Inflammatory macrophage (primary cell): ENCODE measurements at regions not wholly inside any gene's neighbourhood (a gene's known extent, or its start where the extent isn't known, plus 50 kb on each side); places are given as distances from the start of the nearest gene placed in this dataset.
A peak's percentile ranks its signal among the peaks of the same experiment; 100 is the strongest.
"Not testable (repeated sequence)": the region's sequence is repeated elsewhere in the genome, so short reads cannot be mapped to it uniquely, and the experiment has no call there.

Experiments used
- DNase-seq, 2 donors: peaks; one replicate each; pipeline ENCODE4 v3.0.0-alpha.2; 2020 to 2022

DNA sequence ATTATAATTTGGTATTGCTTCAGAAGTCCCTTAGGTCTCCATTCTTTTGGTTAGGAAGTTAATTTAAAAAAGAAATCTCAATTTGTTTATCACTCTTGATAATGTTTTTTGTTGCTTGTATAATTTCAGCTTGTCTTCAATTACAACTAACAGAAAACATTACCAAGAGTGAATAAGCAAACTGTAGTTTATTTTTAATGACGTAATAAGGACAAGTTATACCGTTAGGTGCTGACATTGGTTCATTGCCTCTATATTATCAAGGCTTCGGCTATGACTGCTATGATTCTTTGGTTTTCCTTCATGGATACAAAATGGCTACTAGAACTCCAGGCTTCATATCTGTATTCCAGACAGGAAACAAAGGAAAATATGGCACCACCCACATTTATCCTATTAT is 220.6 kb downstream of the PTGER3 start:
- no peak for DNase-seq

DNA sequence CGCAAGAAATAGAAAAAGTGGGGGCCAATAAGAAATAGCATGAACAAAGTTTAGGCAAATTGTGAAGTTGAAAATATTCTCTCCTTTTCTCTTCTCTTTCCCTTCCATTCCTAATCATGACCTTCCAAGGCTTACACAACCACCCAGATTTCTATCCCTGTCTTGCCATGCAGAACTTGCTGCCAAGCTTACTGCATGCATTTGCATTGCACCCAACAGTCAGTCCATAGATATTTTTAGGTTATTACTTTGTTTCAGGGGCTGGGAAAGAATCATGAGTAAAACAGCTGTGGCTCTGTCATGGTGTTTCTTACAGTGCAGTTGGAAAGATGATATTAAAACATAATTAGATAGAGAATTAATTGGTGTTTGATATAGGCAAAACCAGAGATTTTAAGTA is 219.4 kb downstream of the PTGER3 start:
- no peak for DNase-seq

DNA sequence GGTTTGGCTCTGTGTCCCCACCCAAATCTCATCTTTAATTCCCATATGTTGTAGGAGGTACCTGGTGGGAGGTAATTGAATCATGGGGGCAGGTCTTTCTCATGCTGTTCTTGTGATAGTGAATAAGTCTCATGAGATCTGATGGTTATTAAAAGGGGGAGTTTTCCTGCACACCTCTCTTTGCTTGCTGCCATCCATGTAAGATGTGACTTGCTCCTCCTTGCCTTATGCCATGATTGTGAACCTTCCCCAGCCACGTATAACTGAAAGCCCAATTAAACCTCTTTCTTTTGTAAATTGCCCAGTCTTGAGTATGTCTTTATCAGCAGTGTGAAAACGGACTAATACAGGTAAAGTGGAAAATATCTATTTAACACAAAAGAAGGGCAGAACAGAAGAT is 213.3 kb downstream of the PTGER3 start:
- not testable (repeated sequence) for DNase-seq

DNA sequence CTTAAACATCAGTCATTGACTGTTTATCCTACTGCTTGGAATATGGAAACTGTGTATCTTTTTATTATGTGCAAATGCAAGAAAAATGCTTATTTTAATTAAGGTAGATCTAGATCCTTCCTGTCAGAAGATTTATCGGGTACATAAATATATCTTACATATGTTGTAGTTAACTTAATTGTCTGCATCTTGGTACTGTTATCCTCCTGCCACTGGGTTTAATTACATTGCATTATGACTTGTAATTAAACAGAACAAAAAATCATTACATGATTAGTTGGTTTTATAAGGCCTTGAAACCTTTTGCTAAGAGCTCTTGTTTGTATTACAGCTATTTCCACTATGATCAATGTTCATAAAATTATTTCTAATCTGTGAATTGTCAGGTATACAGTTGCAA is 211.2 kb downstream of the PTGER3 start:
- no peak for DNase-seq

DNA sequence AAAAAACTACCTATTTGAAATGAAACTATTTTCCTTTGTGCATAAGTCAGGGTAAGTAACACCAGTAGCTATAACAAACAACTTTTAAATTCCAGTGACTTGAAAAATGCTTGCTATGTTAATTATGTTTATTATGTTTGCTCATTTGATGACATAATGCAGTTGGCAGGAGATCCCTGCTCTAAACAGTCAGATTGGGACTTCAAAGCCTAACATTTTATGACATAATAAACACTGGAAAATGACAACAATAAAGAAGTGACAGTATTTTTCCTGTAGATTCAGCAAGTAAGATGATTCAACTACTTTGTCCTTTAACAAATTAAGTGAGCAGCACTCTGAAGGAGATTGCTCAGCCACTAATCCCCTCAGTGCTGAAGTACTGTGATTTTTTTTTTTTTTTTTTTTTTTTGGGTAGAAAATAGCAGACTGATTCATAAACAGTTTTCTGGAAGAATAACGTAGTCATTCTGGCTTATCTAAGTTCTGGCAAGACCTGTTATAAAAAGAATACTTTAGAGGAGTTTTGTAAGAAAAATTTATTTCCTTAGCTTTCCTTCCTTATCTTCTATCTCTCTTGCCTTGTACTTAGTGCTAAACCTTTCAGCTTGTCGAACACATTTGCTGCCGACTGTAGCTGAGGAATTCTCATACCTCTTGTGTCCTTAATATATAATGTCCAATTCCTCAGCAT is 207.2 kb downstream of the PTGER3 start:
- DNase-seq: no peak

DNA sequence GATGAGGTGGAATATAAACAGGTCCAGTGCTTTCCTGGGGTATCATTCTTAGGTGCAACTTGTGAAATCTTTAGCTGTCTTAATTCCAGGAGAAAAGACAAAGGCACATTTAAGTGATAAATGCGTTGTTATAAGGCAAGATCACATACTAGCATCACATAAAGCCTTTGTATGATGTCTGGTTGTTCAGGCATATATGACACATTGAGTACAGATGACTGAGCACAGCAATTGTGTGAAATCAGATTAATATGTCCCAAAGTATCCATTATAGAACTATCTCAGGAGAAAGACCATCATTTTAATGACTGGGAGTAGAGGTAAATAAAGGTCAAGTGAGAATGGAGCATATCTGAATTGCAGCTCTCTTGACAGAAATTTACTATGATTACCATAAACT is 205.1 kb downstream of the PTGER3 start:
- DNase-seq: no peak

DNA sequence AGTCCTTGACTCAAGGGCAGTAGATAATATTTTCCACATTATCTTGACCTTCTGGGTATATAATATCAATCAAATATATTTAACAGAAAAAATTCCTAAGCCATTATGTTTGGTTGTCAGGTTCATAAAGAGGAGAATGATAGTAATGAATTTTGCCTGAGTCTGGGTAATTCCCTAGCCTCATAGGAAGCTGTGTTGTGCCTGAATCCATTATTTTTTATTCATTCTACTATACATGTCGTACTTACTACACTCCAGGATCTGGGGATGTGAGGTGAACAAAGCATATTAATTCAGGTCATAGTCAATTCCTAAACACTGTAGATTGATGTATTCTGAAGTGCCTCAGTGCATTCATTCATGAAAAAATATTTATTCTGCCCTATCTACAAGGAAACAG is 204.2 kb downstream of the PTGER3 start:
- no peak for DNase-seq

DNA sequence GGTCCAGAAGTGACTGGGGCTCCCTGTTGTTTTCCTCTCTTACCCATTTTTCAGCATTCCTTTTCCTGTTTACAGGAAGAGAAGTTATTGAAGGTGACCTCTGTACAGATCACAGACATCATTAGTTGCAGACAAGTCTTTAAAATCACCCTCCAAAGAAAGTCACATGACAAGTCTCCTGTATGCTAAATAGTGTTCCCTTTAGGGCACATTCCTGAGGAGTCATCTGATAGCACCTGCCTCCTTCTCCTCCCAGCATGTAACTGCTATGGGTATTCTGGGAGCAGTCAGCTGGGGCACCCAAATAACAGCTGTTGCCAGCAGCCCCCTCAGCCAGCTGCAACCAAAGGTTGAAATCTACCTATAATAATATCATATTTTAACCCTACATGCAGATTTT is 200.6 kb downstream of the PTGER3 start:
- no peak for DNase-seq

DNA sequence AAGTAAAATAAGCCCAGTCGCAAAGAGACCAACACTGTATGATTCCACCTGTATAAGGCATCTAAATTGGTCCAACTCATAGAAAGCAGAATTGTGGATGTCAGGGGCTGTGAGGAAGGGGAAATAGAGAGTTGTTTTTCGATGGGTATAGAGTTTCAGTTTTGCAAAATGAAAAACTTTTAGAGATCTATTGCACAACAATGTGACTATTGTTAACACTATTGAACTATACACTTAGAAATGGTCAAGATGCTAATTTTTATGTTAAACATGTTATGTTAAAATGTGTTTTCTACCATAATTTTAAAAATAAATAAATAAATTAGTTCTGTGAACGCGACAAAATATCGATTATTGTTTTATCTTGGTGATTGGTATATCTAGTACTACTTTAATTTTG is 192.4 kb downstream of the PTGER3 start:
- DNase-seq: no peak

DNA sequence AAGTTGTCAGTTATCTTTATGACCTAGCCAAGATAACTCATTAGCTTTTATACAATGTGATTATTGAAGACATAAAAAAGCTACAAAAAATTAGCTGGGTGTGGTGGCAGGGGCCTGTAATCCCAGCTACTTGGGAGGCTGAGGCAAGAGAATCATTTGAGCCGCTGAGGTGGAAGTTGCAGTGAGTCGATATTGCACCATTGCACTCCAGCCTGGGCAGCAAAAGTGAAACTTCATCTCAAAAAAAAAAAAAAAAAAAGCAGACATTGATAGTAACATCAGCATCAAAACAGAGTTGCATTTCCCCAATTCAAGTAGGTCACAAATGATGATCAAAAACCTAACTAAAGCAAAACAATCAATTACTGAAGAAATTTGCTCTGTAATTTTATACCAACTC is 191.4 kb downstream of the PTGER3 start:
- peak; percentile 30 to 37 for DNase-seq

DNA sequence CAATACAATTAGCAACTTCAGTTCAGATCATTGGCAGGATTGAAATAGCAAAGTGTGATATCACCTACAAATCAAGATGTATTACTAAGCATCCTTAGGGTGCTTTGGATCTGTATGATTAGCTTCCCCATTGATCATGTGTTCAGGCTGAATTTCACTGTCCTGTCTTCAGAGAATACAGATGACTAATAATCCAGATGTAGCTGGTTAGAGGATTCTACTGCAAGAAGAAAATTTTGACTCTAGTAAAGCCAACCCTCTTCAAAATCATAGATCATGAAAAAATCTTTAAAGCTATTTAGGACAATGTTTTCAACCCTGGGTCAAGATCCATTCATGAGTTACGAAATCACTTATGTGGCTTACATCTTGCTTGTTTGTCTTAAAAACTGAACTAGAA is 184.4 kb downstream of the PTGER3 start:
- no peak for DNase-seq

DNA sequence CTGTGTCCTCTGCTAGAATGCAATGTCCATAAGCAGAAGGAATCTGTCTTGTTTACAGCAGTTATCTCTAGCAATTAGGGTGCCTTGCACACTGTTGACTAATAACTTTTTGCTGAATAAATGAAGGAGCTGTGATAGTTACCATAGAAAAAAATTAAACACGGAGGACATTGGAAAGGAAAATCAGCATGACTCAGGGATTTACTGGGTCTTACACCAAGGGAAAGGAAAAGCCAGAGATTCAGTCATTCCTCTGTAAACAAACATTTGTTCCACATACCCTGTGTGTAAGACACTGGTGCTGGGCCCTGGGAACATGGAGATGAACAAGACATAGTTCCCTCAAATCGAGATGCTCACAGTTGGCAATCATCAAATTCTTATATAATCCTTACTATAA is 183.3 kb downstream of the PTGER3 start:
- no peak for DNase-seq

DNA sequence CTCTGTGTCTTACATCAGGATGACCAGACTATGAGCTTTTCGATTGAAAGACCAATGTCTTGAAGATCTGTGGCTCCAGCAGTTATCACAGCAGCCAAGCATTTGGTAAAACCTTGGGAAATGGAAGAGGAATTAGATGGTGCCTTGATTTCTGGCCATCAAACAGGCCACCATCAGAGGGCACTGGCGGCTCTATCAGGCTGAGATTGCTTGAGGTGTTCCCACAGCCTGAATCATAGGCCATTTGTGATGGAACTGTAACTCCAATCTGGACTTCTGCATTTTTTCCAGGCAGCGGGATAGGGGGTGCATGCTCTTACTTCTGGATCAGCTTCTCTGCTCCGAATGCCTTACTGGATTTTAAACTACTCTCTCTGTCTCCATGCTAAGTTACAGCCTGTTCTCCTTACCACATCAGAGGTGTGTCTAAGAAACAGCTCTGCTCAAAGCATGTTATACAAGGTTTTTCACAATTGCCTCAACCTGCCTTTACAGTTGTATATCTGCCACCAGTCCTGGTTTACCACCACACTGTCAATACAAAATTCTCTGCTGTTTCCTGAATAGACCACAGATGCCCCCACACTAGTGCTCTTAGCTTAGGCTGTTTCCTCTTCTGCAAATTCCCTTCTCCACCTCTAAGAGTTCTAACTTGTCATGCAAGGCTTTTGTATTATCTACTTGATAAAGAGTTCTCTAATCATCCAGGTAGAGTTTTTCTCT is 180.9 kb downstream of the PTGER3 start:
- DNase-seq: peak; percentile 31 to 50

DNA sequence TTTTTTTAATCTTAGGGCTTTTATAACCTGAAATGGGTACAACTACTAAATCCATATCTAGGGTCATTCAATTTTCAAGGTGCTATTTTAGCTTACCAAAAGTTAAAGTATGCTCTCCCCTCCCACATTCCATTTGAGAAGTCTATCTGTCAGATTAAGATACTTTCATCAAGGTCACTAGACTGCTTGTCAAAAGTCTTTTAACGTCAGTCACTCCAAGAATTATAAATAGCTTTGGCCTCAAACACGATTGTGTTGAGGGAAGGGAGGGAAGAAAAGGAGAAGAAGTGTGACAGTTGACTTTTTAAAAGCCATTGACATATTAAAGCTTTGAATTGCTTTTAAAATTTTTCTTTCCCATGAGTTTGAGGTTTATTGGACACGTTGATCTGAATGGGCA is 175.8 kb downstream of the PTGER3 start:
- no peak for DNase-seq

DNA sequence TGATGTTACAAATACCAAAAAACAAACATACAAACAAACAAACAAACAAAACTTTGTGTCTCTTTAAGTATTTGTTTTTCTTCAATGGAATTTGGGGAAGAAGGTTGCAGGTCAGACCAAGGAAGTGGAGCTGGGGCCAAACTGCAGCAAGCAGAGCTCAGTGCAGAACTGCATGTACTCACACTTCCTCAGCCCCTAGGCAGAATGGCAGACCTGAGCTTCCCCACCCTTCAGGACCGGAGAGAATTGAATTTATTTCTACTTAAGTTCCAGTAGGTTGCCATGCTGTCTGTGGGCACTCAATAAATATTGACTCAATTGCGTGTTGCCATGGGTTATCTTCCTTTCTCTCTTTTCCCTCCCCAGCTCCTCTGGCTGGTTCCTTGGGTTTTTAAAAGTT is 173.6 kb downstream of the PTGER3 start:
- DNase-seq: peak; percentile 22 to 58

DNA sequence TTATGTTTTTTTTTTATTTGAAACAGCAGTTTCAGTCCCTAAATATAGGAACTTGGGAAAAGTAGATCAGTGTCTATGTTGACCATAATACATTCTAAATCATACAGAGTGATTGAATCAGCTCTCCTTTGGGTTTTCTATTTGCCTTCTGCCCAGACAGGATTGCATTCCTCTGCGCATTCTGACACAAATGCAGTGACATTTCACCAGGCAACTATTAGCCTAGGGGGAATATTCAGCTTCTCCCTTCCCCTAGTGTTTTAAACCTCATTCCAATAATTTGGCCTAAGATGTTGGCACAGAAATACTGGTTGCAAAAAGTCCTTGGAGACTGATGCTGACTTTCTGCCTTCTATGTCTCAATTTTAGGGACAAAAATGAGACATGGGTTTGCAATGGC is 172.8 kb downstream of the PTGER3 start:
- no peak for DNase-seq

DNA sequence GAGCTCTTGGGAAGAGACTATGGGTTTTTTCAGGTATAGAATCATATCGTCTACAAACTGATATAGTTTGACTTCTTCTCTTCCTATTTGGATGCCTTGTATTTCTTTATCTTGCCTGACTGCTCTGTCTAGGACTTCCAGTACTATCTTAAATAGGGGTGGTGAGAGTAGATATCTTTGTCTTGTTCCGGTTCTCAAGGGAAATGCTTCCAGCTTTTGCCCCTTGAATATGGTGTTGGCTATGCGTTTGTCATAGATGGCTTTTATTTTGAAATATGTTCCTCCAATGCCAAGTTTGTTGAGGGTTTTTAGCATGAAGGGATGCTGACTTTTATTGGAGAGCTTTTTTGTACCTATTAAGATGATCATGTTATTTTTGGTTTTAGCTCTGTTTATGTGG is 170.3 kb downstream of the PTGER3 start:
- DNase-seq: no peak

DNA sequence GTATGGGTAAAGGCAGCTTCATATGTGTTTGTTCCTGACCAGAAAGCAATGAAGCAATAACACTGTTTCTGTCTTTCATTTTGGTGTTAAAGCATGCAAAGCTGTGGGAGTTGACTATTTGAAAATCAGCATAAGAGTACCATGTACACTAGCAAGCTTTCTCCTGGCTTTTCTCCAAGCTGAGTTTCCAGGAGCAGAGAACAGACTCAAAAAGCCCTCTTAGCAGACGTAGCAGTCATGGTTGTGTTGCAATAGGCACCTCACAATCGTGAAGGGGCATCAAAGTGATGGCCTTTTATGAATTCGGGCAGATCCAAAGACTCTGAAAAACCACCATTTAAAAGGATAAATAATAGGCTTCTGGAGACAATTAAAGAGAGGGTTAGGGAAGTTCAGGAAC is 159.7 kb downstream of the PTGER3 start:
- no peak for DNase-seq

DNA sequence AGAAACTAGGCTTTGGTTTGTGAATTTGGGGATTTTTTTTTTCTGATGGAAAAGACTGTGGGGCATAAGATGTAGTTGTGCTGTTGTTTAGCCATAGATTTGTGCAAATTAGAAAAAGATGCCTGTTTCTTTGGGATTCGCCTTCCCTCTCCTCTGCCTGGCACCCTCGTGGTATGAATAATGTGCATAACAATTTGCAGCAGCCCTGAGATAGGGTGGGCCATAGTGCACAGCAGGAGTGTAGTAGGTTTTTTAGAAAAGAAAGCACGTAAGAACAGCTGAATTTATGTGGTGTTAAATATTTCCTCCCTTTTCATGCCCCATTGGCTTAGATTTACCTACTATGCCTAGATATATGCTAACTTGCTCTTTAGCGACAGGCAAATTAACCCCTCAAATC is 158.9 kb downstream of the PTGER3 start:
- DNase-seq: no peak

DNA sequence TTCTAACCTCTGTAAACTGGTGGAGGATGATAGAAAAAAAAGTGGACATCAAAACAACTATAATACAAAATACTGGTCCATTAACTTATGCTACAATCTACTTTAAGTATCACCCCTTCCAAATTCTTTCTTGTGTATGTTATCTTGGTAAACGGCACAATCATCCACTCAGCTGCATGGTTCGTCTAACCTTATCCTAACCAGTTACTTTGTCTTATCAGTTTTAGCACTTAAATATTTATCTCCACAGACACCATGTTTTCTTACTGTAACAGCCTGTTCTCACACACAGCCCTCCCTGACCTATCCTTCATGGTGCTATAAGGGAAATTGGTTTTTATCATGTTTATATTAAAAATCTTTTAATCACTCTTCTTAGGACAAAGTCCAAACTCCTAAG is 157.2 kb downstream of the PTGER3 start:
- no peak for DNase-seq

DNA sequence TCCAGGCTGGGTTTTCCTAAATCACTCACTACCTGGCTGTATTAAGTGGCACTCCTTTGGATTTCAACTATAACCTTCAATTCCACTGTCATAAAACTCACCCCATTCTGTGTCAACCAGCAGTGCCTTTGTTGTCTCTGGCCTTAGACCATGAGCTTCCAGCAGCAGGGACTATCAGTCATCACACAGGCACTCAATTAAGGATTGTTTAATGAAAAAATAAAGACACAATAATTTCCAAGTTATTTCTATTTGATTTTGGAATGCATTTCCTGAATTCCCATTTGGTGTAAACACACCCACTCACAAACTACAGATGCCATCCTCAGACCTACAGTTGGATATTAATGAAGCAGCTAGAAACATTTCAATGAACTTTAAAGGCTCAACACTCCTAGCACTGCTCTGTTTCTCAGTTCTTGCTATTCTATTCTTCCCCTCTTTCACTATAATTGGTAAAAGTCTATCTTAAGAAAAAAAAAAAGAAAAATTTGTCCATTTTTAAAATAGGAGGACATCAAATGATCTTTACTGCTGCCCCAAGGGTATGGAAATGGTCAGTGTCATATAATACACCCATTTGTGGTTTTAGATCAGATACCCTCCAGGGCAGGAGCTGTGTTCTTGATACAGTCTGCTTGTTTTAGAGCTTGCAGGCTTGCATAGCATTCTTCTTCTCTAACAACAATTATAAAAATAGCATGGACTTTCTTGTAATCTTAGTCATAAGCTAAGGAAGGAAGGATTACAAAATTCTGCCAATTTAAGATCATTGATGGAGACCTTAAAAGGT is 156.4 kb downstream of the PTGER3 start:
- no peak for DNase-seq

DNA sequence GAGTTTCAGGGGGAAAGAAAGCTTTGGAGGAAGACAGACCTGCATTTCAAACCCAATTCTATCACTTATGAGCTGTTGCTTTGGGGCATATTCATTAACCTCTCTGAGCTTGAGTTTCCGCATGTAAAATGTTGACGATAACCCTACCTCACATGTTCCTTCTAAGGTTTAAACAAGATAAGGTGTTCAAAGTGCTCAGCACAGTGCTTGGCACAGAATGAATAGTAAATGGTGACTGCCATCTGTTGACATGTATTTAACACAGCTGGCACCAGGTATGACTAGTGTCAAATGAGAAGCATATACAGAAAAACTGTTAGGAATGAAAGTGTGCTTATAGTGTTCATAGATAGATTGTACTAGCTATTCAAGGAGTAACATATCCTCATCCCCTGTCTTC is 155.5 kb downstream of the PTGER3 start:
- DNase-seq: no peak

DNA sequence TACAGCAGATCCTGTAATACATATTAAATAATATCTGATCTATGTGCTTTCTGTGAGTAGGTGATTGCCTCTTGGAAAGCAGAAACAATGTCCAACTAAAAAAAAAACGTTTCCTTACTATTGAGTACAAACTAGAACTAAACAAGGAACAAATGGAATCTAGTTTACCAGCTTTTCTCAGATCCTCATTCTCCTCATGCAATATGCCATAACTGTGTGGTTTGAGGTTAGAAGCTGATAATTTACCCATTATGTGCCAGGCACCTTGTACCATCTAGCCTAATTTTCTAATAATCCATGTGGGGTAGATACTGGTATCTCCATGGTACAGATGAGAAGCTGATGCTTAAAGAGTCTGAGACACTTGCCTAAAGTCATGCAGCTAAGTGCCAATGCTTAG is 154.7 kb downstream of the PTGER3 start:
- DNase-seq: peak; percentile 29 to 51

DNA sequence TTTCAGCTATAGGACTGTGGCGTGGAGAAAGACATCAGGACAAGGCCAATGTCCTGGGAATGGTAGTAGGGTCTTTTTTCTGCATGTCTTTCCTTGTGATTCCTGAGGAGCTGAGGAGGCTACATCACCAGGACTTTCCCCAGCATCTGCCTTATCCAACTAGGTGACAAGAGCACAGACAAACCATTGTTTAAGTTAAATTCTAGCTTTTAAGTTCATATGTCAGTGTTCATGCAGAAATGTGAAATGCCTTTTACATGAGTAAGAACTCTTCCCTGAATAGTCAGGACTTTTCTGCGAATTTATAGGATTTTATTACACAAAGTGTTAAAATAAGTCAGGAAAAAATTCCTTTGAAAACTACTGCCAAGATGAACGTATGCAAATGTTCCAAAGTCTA is 154.2 kb downstream of the PTGER3 start:
- no peak for DNase-seq
